ENCODE measurements at regions not wholly inside any gene's neighbourhood (a gene's known extent, or its start where the extent isn't known, plus 50 kb on each side); places are given as distances from the start of the nearest gene placed in this dataset.

- Histone ChIP-seq H3K9me3 (no peaks in the 10 kb centered on the region), H3K27ac (no peak overlapping the region), H3K27me3 (no peaks in the 10 kb centered on the region), H3K4me1 (no peaks in the 10 kb centered on the region), H3K4me3 (no peak overlapping the region), H3K36me3 (no peaks in the 10 kb centered on the region)
- TF ChIP-seq CTCF (IDR thresholded peaks at IDR 0.05): no peak
- TF ChIP-seq POLR2A (IDR thresholded peaks at IDR 0.05): no peak
- intact Hi-C loops (cut with DNase I): no loop called here
- 30 to 35% methylated on average over 1 of the region's 1 CpG for WGBS, 2 donors
- no peak for DNase-seq
These were observed 816.0 kb downstream of the SQOR start for GRCh38 chr15:46450810-46451182.

GRCh38 chr15:46452297-46452820 lies 817.5 kb downstream of the SQOR start:
- no peak for TF ChIP-seq POLR2A (IDR thresholded peaks at IDR 0.05)
- no peaks in the 10 kb centered on the region for H3K36me3 ChIP-seq
- no peaks in the 10 kb centered on the region for H3K9me3 ChIP-seq
- no peak overlapping the region for H3K4me3 ChIP-seq
- no peaks in the 10 kb centered on the region for H3K27me3 ChIP-seq
- H3K4me1 ChIP-seq: no peaks in the 10 kb centered on the region
- no peak for DNase-seq
- 18 to 100% methylated on average over 1 of the region's 1 CpG for WGBS, 2 donors
- no peak overlapping the region for H3K27ac ChIP-seq
- intact Hi-C loops (cut with DNase I): no loop called here

GRCh38 chr15:46456456-46456855 lies 821.6 kb downstream of the SQOR start:
- no peaks in the 10 kb centered on the region for H3K36me3 ChIP-seq
- H3K4me1 ChIP-seq: no peaks in the 10 kb centered on the region
- no peak overlapping the region for H3K4me3 ChIP-seq
- intact Hi-C loops (cut with DNase I): no loop called here
- no peak for TF ChIP-seq POLR2A (IDR thresholded peaks at IDR 0.05)
- TF ChIP-seq CTCF (IDR thresholded peaks at IDR 0.05): no peak
- H3K9me3 ChIP-seq: no peaks in the 10 kb centered on the region
- no peaks in the 10 kb centered on the region for H3K27me3 ChIP-seq
- no peak for DNase-seq
- no peak overlapping the region for H3K27ac ChIP-seq
- WGBS, 2 donors: 74 to 87% methylated on average over 2 of the region's 2 CpGs

- intact Hi-C loops (cut with DNase I): no loop called here
- no peak for DNase-seq
- TF ChIP-seq CTCF (IDR thresholded peaks at IDR 0.05) (no peak), POLR2A (IDR thresholded peaks at IDR 0.05) (no peak)
- no peak overlapping the region for H3K27ac ChIP-seq
- H3K4me3 ChIP-seq: no peak overlapping the region
- no peaks in the 10 kb centered on the region for H3K27me3 ChIP-seq
- H3K9me3 ChIP-seq: no peaks in the 10 kb centered on the region
- H3K36me3 ChIP-seq: no peaks in the 10 kb centered on the region
- no peaks in the 10 kb centered on the region for H3K4me1 ChIP-seq
- WGBS, 2 donors: 71 to 80% methylated on average over 12 of the region's 12 CpGs
These were observed 825.7 kb downstream of the SQOR start for GRCh38 chr15:46460431-46461094.

GRCh38 chr15:46461416-46461815 lies 826.6 kb downstream of the SQOR start:
- H3K4me1 ChIP-seq: no peaks in the 10 kb centered on the region
- no peaks in the 10 kb centered on the region for H3K27me3 ChIP-seq
- no peaks in the 10 kb centered on the region for H3K9me3 ChIP-seq
- H3K36me3 ChIP-seq: no peaks in the 10 kb centered on the region
- no peak for DNase-seq
- WGBS, 2 donors: 45 to 56% methylated on average over 2 of the region's 2 CpGs
- intact Hi-C loops (cut with DNase I): no loop called here
- no peak overlapping the region for H3K4me3 ChIP-seq
- no peak overlapping the region for H3K27ac ChIP-seq
- TF ChIP-seq CTCF (IDR thresholded peaks at IDR 0.05): no peak

GRCh38 chr15:46467041-46467440 lies 832.2 kb downstream of the SQOR start:
- Histone ChIP-seq H3K4me1 (no peaks in the 10 kb centered on the region), H3K36me3 (no peaks in the 10 kb centered on the region), H3K9me3 (no peaks in the 10 kb centered on the region), H3K27ac (no peak overlapping the region), H3K27me3 (no peaks in the 10 kb centered on the region), H3K4me3 (no peak overlapping the region)
- TF ChIP-seq POLR2A (IDR thresholded peaks at IDR 0.05) (no peak), CTCF (IDR thresholded peaks at IDR 0.05) (no peak)
- 67 to 85% methylated on average over 1 of the region's 1 CpG for WGBS, 2 donors
- no peak for DNase-seq
- intact Hi-C loops (cut with DNase I): no loop called here

Data from esophagus squamous epithelium (tissue), 5 donors.